OCI-LY1 (cell line): ENCODE measurements at regions not wholly inside any gene's neighbourhood (a gene's known extent, or its start where the extent isn't known, plus 50 kb on each side); places are given as distances from the start of the nearest gene placed in this dataset.

ENCODE experiments used
- EZH2 ChIP-seq: fragments of 200-600 bp; sonication (generic), shearing (Covaris generic); IDR thresholded peaks from 2 replicates; pipeline ENCODE4 v1.8.0; 2017; ENCODE audit warnings: borderline replicate concordance, mixed run types, mild to moderate bottlenecking, antibody characterized with exemption, low read length, moderate library complexity, mixed read lengths
- TF ChIP-seq, protein P1 (sequence below): fragments of 200-600 bp; sonication (generic), shearing (Covaris generic); IDR thresholded peaks from 2 replicates; pipeline ENCODE4 v1.5.1; 2017; ENCODE audit warnings: mild to moderate bottlenecking, antibody characterized with exemption, low read length, moderate library complexity, mixed read lengths

- TF ChIP-seq, protein P1, sequence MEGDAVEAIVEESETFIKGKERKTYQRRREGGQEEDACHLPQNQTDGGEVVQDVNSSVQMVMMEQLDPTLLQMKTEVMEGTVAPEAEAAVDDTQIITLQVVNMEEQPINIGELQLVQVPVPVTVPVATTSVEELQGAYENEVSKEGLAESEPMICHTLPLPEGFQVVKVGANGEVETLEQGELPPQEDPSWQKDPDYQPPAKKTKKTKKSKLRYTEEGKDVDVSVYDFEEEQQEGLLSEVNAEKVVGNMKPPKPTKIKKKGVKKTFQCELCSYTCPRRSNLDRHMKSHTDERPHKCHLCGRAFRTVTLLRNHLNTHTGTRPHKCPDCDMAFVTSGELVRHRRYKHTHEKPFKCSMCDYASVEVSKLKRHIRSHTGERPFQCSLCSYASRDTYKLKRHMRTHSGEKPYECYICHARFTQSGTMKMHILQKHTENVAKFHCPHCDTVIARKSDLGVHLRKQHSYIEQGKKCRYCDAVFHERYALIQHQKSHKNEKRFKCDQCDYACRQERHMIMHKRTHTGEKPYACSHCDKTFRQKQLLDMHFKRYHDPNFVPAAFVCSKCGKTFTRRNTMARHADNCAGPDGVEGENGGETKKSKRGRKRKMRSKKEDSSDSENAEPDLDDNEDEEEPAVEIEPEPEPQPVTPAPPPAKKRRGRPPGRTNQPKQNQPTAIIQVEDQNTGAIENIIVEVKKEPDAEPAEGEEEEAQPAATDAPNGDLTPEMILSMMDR: no peak
- TF ChIP-seq EZH2: no peak
Measured at GRCh38 chr2:39512434-39512935, 75.4 kb upstream of the MAP4K3 start.
